NK-92 treated with Interleukin-12 subunit alpha and Interleukin-12 subunit beta, amount 100 ng/mL, for 24 hours (cell line): ENCODE measurements at regions not wholly inside any gene's neighbourhood (a gene's known extent, or its start where the extent isn't known, plus 50 kb on each side); places are given as distances from the start of the nearest gene placed in this dataset.
"Not testable (repeated sequence)": the region's sequence is repeated elsewhere in the genome, so short reads cannot be mapped to it uniquely, and the experiment has no call there.

ENCODE experiments used
- DNase-seq: peaks from one replicate; lab custom pipeline; 2025; lab: John Stamatoyannopoulos, UW

DNA sequence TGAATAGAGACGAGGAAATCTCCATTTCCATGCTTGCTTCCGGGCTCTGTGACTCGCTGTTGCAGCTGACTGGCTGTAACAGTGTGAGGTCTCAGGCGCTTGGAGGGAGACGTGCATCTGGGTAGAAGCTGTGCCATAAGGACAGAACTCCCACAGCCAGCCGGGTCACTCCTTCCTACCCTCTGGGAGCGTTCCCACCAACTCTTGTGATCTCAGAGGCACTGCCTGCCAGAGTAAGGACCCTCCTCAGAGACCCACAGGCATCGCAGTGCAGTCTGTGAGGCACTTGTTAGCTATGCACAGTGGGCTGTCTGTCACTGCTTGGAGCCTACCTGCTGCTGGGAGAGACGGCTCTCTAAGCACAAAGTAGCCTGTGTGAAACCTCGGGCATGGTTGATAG lies 203.4 kb upstream of the SEMA6A start:
- DNase-seq = no peak

GRCh38 chr5:116773926-116774325 lies 199.3 kb upstream of the SEMA6A start:
- no peak for DNase-seq

- DNase-seq = no peak
Measured at GRCh38 chr5:116772806-116773205, 198.2 kb upstream of the SEMA6A start.

GRCh38 chr5:116772152-116772501 lies 197.5 kb upstream of the SEMA6A start:
- DNase-seq = no peak

DNA sequence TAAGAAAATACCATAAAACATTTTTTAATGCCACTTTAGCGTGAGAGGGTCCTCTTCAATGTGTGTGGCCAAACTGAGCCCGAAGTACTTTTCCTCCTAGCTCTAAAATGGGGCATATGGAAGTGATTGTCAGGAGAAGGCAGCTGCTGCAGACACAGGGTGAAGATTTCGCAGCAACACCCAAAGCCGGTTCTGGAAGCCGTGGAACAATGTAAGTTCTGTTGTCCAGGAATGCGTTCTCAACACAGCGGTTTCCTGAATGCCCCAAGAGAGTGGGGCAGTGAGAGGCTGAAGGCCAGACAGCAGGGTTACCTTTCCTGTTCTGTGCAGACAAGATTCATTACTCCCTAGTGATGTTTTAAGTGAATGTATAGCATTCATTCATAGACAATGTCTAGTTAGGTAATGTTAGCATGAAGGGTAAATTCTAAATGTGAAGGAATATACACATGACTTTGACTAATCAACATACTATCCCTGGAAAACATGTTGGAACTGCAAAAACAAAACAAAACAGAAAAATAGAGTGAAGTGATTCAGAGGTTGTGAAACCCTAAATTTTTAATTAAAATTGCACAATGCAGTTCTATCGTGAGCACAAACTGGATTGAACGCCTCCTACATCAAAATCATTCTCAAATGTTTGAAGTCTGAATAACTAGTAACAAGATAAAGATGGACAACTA lies 197.0 kb upstream of the SEMA6A start:
- DNase-seq = no peak

- DNase-seq = not testable (repeated sequence)
Measured at GRCh38 chr5:116769953-116770352, 195.3 kb upstream of the SEMA6A start.

DNA sequence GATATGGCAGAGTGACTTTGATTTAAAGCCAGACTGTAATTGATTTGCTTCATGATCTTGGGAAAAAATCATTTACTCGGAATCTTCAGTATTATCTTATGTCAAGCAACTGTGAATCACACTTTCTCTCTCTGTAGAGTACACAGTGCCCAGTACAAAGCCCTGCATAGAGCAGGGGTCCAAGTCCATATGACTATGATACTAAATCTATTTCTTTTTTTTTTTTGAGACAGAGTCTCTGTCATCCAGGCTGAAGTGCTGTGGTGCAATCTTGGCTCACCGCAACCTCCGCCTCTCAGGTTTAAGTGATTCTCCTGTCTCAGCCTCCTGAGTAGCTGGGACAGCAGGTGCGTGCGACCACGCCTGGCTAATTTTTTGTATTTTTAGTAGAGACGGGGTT lies 194.8 kb upstream of the SEMA6A start:
- DNase-seq = no peak

GRCh38 chr5:116766470-116766947 lies 191.9 kb upstream of the SEMA6A start:
- peak; percentile 34 for DNase-seq

- no peak for DNase-seq
Measured at GRCh38 chr5:116765441-116765840, 190.8 kb upstream of the SEMA6A start.

GRCh38 chr5:116764941-116765340 lies 190.3 kb upstream of the SEMA6A start:
- no peak for DNase-seq

DNA sequence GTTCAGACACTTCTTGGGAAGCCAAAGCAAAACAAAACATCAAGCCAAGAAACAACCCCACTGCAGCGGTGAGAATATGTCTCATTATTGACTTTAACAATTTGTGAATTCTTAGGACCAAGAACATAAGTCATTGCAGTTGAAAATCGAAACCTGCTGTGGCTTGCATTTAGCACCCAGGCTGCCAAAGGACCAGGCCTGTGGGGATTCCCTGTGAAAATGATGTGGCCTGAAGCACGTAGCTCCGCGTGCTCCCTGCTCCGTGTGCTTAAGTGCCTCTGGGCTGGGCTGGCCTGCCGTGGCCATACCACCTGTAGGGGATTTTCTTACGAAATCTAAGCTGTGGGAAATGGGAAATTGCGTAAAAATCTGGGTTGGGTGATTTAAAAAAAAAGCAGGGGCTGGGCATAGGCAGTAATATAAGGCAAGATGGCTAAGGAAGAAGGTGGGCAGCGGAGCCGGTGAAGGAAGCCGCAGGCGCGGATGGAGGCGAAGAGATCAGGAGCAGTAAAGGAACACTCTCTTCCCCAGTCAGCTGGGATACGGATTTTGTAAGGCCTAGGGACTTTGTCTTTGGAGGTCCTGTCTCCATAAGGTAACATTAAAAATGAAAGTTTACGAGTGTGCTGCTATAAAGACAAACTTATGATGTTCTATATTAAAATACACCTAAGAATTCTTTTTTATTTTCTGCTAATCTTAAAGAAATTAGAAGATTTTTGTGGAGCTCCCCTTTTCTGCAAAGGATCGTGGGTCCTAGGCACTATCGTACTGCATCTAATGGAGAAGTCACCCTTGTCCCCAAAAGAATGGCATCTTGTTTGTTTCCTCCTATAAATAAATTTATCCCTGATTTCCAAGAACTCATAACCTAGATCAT lies 189.6 kb upstream of the SEMA6A start:
- DNase-seq = peak; percentile 2

DNA sequence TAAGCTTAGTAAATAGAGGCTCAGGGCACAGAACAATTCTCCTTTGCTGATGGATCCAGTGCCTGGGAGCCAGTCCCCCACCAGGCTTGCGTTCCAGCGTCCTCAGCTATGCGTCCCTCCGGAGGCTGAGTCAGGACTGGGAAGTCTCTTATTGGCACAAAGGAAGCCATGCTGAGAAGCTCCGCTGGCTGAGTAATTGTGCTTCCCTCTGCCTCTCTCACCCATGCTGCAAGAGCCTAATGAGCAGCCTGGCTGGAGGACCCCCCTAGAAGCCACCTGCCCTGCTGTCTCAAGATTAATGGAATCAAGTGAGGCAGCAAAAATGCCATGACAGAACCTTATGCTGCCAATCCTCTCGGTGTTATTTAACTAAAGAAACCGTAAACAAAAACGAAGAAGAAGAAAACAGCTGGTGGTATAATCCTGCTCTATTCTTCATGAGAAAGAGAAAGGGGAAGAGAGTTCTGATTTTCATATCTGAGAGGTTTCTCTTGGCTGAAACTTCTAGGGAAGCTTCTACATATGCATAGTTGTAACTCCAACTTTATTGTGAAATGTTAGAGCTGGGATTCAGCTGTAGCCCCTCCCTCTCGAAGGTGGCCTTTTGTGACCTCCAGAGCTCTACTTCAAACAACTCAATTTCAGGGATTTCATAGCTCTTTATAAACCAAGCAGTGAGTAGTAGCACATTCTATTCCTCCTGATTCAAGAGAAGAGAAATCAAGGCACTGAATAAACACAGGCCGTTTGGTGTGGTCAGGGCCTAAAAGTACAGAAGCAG lies 185.4 kb upstream of the SEMA6A start:
- DNase-seq = no peak

GRCh38 chr5:116757326-116757725 lies 182.7 kb upstream of the SEMA6A start:
- DNase-seq = no peak

GRCh38 chr5:116756531-116756930 lies 181.9 kb upstream of the SEMA6A start:
- no peak for DNase-seq

DNA sequence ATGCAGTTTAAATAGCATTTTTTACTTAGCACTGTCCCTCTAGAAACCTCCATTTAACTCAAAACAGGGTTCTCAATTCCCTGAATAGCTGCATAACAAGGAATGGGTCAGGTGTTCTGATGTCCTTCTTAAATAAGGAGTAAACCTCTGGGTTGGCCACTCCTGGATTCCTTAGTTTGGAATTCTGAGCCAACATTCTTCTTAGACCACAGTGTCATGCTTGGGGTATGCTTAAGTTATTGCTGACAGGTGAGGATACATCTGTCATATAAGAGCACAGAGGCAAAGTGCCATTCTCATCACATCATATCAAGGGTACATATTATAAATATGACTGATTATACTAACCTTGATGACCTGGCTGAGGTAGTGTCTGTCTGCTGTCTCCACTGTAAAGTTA lies 179.9 kb upstream of the SEMA6A start:
- DNase-seq = no peak

DNA sequence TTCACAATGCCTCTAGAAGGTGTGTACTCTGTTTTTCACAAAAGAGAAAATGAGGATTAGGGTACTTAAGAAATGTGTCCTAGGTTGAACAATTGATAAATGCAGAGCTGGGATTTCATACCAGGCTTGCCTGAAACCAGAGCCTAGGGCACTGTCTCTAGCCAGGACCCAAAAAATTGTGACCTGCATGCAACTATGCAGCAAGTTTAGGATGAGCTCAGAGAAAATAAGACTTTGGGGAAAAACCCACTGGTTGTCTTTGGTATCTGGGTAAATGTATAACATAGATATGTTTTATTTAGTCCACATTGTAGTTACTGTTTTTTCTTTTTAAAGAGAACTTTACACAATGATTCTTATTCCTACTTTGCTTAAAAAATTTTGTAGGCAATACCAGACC lies 177.1 kb upstream of the SEMA6A start:
- DNase-seq = no peak

DNA sequence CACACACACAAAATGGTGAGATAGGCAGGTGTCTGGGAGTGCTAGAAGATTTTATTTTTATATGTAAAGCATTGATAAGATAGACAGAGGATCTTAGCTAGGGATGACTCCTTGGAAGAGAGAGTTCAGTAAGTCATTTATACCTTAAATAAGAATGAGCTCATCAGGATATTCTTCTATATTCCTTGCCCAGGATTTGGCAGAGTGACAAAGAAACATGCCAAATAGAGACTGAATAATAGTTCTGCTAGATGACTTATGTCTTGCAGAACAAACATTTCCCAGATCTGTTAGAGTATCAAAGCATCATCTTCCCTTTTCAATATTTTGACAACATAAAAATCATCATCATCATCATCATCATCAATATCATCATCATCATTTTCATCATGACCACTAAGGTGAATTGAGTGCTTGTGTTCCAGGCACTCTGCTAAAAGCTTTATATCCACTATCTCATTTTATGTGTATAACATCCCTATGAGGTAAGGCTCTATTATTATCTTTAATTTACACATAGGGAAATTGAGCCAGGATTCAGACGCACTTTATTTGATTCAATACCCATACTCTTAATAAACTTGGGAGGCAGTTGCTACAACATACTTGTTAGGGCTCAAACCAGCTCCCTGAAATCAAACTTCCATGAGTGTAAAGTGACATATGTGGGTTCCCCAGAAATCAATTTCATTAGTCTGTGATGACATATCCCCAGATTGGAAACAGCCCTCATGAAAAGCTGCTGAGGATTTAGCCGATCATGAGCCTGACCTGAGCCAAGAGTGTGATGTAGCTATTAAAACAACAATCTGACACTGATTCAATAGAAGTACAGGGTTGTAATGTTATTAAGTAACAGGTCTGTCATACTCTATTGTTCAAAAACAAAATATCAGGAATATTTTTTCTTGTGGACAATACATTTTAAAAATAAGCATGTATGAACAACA lies 176.3 kb upstream of the SEMA6A start:
- DNase-seq = no peak

- no peak for DNase-seq
Measured at GRCh38 chr5:116747881-116748280, 173.3 kb upstream of the SEMA6A start.

DNA sequence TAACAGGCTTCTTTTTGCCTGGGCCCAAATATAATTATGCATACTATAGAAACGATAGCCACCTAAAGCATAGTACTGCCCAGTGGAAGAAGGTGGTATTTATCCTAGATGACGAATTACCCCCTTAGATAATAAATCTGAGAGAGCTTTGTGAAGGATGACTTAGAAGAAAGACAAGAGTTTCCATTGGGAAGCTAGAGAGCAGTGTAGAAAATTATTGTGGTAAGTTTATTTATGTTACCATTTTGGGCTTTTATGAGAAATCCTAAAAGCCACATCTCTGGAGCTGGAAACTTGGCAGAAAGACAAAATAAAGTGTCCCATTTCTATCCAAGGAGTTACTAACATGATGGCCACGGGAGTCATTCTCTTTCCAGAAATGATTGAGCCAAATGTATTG lies 172.0 kb upstream of the SEMA6A start:
- no peak for DNase-seq

GRCh38 chr5:116740771-116741170 lies 166.1 kb upstream of the SEMA6A start:
- no peak for DNase-seq

DNA sequence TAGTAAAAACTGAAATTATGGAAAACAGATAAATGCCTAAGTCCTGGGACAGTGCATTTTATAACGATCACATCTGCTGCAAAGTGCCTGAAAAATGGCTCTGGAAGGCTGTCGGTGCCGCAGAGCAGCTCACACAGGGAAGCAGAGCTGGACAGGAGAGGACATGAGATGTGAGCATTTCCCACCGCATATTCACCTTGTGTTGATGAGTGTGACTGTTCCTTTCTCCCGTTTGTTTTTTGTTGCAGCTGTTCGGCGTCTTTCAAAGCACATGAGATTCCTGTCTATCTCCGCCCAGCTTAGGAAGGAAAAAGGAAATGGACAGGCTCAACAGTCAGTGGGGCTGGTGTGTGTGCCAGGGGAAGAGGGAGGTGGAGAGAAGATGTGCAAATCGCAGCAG lies 164.9 kb upstream of the SEMA6A start:
- no peak for DNase-seq
